Breast epithelium (tissue), 3 donors: ENCODE measurements at regions not wholly inside any gene's neighbourhood (a gene's known extent, or its start where the extent isn't known, plus 50 kb on each side); places are given as distances from the start of the nearest gene placed in this dataset.

Source experiments
- POLR2A ChIP-seq: fragments of 450-650 bp; IDR thresholded peaks from one replicate; pipeline ENCODE4 v1.6.1; 2016; ENCODE audit warnings: antibody characterized with exemption, mild to moderate bottlenecking, moderate library complexity
- TF ChIP-seq, protein P1 (sequence below), 3 donors: fragments of 450-650 bp; IDR thresholded peaks; one replicate each; pipeline ENCODE4 v1.5.1; 2016 to 2017; ENCODE audit warnings: antibody characterized with exemption in 3 of 3, mild to moderate bottlenecking in 3 of 3, moderate library complexity in 3 of 3

DNA sequence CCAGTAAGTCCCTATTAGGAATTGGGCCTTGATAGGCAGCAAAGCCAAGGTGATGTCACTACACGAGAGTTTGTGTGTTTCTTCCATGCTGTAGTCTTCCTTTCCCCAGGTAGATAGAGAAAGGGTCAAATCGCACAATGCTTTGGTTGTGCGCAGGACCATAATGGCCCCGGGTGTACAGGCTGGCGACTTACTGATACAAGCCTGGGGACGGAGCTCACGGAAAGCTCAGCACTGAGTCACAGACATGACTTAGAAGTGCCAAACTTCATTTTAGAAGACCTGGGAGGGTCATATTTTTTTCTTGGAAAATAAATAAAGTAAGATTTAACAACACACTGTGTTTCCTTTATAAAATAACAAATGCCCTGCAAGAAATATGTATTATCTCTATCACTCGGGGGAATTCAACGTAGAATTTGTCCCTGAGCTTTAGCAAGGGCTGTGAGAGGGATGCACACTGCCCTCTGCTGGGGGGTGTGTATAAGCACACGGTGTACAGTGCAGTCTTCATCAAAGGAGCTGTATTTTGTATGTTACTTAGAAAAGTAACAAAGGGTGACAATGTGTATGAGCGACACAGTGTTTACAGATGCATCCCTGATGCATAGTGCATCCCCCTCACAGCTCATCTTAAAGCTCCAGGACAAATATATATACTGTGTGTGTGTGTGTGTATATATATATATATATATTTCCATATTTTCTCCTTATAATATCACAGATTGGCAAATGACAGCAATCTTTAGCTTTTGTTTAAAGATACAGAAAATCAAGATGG lies 254.5 kb upstream of the VEGFC start:
- TF ChIP-seq, protein P1, sequence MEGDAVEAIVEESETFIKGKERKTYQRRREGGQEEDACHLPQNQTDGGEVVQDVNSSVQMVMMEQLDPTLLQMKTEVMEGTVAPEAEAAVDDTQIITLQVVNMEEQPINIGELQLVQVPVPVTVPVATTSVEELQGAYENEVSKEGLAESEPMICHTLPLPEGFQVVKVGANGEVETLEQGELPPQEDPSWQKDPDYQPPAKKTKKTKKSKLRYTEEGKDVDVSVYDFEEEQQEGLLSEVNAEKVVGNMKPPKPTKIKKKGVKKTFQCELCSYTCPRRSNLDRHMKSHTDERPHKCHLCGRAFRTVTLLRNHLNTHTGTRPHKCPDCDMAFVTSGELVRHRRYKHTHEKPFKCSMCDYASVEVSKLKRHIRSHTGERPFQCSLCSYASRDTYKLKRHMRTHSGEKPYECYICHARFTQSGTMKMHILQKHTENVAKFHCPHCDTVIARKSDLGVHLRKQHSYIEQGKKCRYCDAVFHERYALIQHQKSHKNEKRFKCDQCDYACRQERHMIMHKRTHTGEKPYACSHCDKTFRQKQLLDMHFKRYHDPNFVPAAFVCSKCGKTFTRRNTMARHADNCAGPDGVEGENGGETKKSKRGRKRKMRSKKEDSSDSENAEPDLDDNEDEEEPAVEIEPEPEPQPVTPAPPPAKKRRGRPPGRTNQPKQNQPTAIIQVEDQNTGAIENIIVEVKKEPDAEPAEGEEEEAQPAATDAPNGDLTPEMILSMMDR (IDR thresholded peaks at IDR 0.05) = peak in 2 of 3 donors; percentile 64 to 71
- TF ChIP-seq POLR2A = no peak
